GM12892 (cell line): ENCODE measurements at regions not wholly inside any gene's neighbourhood (a gene's known extent, or its start where the extent isn't known, plus 50 kb on each side); places are given as distances from the start of the nearest gene placed in this dataset.

Experiments used
- DNase-seq: peaks from one replicate; pipeline ENCODE4 v3.0.0; 2011; ENCODE audit not compliant: insufficient read length
- FAIRE-seq: peaks from 2 replicates; lab custom pipeline; 2011; peaks lifted over from hg19 to GRCh38; lab: Jason Lieb, UNC
- POLR2A ChIP-seq: IDR thresholded peaks from 2 replicates; pipeline ENCODE4 v1.6.1; 2011; ENCODE audit warnings: low read depth, low read length, control low read depth
- POLR2AphosphoS5 ChIP-seq: IDR thresholded peaks from 2 replicates; pipeline ENCODE4 v1.6.1; 2011; ENCODE audit warnings: low read depth, low read length, control low read depth
- TAF1 ChIP-seq: IDR thresholded peaks from 2 replicates; pipeline ENCODE4 v1.6.1; 2011; ENCODE audit warnings: low read depth, mild to moderate bottlenecking, control low read depth, low read length, borderline replicate concordance

DNA sequence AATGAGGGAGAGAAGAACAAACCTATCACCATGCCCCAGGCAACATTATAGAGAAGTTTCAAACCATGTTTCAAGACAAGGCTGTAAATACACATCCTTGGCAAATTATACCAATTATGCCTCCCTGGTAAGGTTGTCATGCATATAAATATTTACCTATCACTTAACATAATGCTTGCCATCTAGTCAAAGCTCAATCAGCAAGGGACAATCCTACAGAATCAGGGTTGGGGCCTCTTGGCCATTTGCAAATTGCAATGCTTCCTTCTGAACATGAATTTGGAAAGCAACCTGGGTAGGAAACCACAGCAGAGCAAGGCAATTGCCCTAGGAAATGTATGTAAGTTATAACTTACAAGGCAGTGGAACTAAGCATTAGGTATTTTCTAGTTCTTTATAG, 907.2 kb upstream of the CDH2 start:
- FAIRE-seq: no peak
- no peak for DNase-seq
- no peak for TF ChIP-seq POLR2AphosphoS5
- no peak for TF ChIP-seq TAF1
- TF ChIP-seq POLR2A: no peak

DNA sequence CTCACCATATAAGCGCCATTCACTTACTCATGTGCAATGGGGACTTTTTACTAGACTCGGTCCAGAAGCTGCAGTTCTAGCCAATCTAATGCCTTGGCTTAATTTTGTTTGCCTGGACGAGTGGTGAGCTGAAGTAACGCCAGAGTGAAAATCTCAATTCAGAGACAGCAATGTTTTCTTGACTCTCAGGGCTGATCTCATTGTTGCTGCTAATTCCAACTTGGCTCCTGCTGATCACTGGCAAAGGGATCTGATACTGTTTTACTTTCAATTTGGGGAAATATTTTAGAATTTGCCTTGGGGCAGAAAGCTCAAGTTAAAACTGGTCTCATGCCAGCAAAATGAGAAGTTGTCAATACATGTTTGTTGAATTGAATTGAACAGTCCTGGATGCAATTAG, 906.6 kb upstream of the CDH2 start:
- no peak for FAIRE-seq
- no peak for DNase-seq

DNA sequence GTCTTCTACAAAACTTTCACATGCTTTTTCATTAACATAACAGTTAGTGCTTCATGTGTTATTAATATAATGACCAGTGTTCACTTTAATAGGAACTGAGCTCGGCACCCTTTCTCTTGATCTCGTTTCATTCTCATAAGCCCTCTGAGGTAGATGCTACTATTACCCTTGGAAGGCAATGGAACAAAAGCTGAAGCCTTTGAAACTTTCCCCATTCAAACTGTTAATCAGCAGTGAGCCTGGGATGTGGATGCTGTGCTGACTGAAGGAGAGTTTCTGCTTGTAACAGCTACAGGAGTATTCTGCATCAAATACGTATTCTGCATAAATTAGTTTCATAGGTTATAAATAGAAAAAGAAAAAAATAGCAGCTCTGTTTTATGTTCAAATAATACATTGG, 904.0 kb upstream of the CDH2 start:
- DNase-seq (no peak), FAIRE-seq (no peak)
- no peak for TF ChIP-seq POLR2A
- no peak for TF ChIP-seq TAF1
- TF ChIP-seq POLR2AphosphoS5: no peak

More for the DNA sequence above, 906.6 kb upstream of the CDH2 start:
- TF ChIP-seq TAF1: no peak
- TF ChIP-seq POLR2AphosphoS5: no peak
- TF ChIP-seq POLR2A: no peak

DNA sequence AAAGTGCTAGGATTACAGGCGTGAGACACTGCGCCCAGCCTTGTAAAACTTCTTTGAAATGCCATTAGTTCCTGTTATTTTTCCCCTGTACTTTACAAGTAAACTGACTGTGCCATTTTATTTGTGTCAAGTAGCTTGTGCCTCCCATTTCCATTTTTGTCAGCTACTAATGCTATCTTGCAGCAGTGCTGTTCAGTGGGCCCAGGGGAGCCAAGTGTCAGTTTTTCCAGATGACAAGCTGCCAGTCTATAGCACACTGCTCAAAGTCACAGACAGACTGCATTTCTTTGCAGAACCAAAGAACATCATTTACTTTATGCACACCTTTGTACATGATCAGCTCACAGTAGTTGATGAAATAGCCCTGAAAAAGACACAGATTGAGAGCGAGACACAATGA, 901.3 kb upstream of the CDH2 start:
- no peak for FAIRE-seq
- TF ChIP-seq POLR2AphosphoS5: no peak
- TF ChIP-seq POLR2A: no peak
- no peak for TF ChIP-seq TAF1
- no peak for DNase-seq

DNA sequence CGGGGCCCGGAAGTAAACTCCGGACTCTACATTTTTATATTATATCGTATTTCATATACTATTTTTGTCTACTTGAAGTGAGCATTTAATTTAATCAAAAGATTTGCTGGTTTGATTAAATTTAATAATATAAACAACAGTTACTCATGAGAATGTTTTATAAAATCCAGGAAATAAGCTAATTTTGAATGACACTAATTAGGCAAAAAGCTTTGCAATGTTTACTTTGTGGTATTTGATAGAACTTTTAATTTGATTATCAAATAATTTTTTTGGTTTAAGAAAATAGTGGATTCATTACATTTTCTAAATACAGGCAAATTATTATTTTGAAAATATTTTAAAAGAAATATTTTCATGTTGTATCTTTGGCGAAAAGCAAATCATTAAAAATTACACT, 900.4 kb upstream of the CDH2 start:
- no peak for FAIRE-seq
- no peak for DNase-seq
- no peak for TF ChIP-seq POLR2AphosphoS5
- TF ChIP-seq TAF1: no peak
- TF ChIP-seq POLR2A: no peak

DNA sequence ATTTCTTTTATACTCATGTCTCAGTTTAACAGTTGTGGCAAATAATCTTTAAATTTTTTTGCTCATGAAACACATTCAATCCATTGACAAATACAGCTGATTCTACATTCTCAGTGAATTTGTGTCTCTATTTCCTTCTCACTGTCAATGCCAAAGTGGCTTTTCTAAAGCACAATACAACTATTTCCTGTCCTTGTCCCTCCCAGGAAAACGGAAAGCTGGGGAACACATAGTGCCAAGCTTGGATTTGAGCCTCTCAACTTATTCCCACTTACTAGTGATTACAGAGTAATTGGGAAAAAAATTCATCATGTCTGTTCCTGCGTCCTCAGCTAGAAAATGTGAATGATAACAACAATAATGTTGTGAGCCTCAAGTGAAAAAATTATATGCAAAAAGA, 899.7 kb upstream of the CDH2 start:
- TF ChIP-seq TAF1: no peak
- no peak for DNase-seq
- FAIRE-seq: no peak

DNA sequence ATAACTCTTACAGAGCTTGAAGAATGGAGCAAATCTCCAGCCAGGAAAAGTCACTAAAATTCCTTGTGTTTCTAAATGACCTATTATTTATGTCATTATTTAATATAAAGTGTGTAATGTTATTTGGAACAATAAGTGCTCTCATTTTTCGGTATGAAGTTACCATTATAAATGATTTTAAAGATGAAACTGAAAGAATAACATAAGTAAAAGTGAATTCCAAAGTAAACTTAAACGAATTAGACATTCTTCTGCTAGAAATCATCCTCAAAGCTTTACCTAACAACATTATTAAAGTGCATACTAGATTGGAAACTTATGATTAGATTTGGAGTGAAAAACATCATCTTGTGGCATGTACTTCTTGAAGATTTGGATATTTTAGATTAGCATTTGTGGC, 897.2 kb upstream of the CDH2 start:
- no peak for FAIRE-seq
- DNase-seq: no peak
- no peak for TF ChIP-seq TAF1
- TF ChIP-seq POLR2AphosphoS5: no peak
- no peak for TF ChIP-seq POLR2A

DNA sequence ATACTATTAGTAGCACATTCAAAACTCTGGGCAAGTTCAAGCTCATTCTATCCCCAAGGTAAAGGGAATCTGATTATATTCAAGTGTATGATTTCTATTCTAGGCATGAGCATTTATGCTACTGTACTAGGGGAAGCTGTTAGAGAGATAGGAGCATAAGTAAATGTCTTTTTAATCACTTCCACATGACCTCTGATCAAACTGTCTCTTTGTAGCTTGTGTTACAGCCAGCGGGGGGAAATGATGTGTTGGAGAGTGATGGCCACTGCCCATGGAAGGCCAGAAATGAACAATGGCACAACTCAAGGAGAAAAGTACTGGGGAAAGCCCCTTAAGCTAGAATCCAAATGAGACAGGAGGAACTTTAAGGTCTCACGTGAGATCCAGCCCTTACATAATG, 894.9 kb upstream of the CDH2 start:
- DNase-seq (no peak), FAIRE-seq (no peak)
- TF ChIP-seq POLR2A: no peak
- TF ChIP-seq TAF1: no peak
- TF ChIP-seq POLR2AphosphoS5: no peak

DNA sequence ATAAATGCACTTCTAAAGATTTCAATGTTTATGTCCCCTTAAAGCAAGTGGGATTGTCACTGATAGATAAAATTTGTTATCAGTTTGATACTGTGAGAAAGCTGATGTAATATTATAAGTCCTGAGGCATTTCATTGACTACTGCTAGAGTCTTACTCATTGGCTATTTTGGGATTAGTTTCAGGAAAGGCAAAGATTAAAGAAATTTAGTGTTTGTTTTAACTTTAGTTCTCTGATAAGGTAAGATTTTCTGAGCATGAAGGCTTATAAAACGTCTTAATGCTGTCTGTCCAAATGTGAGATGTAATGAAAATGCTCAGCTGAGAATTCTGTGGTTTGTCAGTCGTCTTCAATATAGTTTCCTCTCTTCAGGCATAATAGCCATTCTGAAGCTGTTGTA, 886.4 kb upstream of the CDH2 start:
- DNase-seq (no peak), FAIRE-seq (no peak)
- TF ChIP-seq POLR2AphosphoS5 (no peak), TAF1 (no peak), POLR2A (no peak)

DNA sequence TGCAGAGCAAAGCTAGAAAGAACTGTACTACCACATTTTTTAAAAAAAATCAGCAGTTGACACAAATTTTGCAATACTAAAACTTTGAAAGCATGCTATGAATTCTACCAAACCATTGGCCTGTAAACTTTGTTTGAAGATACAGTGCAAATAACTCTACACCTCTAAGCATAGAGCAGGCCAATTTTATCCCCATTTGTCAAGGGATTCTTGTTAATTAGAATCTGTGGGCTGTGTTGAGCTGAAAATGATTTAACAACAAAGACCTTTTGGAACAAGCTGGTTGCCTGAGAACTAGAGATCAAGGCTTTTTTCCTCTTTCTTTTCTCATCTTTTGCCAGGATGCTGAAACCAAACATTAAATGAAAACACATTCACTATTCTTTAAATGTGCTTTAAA, 886.0 kb upstream of the CDH2 start:
- no peak for DNase-seq
- no peak for TF ChIP-seq TAF1
- TF ChIP-seq POLR2AphosphoS5: no peak
- no peak for TF ChIP-seq POLR2A
- no peak for FAIRE-seq

DNA sequence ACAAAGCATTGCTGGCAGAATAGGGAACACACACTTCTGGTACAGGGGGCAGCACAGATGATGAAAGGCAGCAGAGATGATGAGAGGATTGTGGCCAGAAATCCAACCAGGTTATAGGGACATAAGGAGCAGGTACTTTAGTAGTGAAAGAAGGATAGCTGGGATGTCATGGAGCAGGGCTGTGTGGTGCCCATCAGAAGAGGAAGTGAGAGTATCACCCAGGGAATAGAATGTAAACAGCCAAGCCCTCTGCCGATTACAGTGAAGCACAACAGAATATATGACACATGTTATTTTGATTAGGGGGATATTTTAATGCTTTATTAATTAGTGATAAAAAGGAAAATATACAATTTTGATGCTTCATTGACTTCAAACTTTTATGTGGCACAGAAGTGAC, 883.4 kb upstream of the CDH2 start:
- no peak for TF ChIP-seq POLR2A
- no peak for TF ChIP-seq POLR2AphosphoS5
- no peak for TF ChIP-seq TAF1
- FAIRE-seq (no peak), DNase-seq (no peak)

DNA sequence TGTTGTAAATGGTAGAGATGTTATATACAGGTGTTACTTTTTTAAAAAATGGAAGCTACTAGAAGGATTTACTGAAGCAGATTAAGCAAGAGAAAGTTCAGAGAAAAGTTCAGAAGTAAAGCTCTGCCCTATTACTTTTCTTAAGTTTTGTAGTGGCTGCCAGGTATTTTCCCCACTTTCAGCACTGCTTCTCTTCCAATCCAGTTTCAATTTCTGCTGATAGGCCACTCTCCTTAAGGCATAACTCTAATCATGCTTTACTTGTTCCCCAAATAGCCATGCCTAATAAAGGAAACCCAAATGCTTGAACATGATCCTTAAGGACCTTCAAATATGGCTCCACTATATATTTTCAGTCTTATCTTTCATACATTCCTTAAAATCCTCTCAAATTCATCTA, 880.8 kb upstream of the CDH2 start:
- FAIRE-seq (no peak), DNase-seq (no peak)
- TF ChIP-seq POLR2A (no peak), TAF1 (no peak), POLR2AphosphoS5 (no peak)

DNA sequence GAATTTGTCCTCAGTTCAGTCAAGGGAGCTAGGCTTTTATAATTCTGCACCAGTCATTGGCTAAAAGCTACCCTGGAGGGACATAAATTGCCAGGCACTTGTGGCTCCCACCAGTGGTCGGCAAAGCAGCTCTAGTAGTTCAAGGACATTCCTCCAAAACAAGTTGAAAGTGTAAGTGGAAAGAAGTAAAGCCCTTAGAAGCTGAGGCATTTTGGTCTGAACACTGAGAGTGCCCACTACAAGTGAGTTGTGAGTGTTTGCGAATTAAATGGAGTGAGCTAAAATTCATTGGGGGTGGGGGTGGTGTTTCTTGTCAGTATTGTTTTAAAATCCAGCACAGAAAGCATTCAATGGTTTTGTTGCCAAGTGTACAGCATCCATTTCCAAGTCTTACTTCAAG, 879.9 kb upstream of the CDH2 start:
- DNase-seq (no peak), FAIRE-seq (no peak)
- TF ChIP-seq POLR2A (no peak), POLR2AphosphoS5 (no peak), TAF1 (no peak)
